OCI-LY3 (cell line): ENCODE measurements at regions not wholly inside any gene's neighbourhood (a gene's known extent, or its start where the extent isn't known, plus 50 kb on each side); places are given as distances from the start of the nearest gene placed in this dataset.

Experiments
- EZH2phosphoT487 ChIP-seq: fragments of 200-600 bp; shearing (Covaris generic); IDR thresholded peaks from 2 replicates; pipeline ENCODE4 v1.6.1; 2018; ENCODE audit warnings: antibody characterized with exemption, mixed run types, low read depth
- TF ChIP-seq, protein P1 (sequence below): fragments of 200-600, 300-600 bp; sonication (generic); IDR thresholded peaks from 2 replicates; pipeline ENCODE4 v1.5.1; 2014; ENCODE audit warnings: antibody characterized with exemption, low read length, low read depth

DNA sequence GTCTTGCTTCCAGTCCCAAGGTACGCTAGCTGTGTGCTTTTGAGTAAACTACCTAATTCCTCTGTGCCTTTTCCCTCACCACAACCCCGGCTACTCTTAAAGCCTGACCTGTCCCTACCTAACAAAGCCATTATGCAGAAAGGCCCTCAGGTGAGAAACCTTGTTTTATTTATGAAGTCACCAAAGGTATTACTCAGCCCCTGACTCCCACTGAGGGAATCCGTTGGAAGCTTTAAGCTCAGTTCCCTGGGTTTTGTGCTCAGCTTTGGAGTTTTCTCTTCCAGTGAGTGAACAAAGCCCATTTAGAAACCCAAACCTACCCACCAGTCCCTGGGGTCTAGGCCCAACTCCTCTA lies 90.9 kb downstream of the APIP start:
- TF ChIP-seq, protein P1, sequence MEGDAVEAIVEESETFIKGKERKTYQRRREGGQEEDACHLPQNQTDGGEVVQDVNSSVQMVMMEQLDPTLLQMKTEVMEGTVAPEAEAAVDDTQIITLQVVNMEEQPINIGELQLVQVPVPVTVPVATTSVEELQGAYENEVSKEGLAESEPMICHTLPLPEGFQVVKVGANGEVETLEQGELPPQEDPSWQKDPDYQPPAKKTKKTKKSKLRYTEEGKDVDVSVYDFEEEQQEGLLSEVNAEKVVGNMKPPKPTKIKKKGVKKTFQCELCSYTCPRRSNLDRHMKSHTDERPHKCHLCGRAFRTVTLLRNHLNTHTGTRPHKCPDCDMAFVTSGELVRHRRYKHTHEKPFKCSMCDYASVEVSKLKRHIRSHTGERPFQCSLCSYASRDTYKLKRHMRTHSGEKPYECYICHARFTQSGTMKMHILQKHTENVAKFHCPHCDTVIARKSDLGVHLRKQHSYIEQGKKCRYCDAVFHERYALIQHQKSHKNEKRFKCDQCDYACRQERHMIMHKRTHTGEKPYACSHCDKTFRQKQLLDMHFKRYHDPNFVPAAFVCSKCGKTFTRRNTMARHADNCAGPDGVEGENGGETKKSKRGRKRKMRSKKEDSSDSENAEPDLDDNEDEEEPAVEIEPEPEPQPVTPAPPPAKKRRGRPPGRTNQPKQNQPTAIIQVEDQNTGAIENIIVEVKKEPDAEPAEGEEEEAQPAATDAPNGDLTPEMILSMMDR = no peak
- no peak for TF ChIP-seq EZH2phosphoT487
